Activated CD8-positive, alpha-beta T cell treated with anti-CD3 and anti-CD28 coated beads for 36 hours (primary cell): ENCODE measurements at regions not wholly inside any gene's neighbourhood (a gene's known extent, or its start where the extent isn't known, plus 50 kb on each side); places are given as distances from the start of the nearest gene placed in this dataset.

Experiments used
- ATAC-seq: fragments of 200-7000 bp; cut with Tn5 transposase; one replicate; pipeline ENCODE4 v1.10.0; 2021; ENCODE audit warnings: mild to moderate bottlenecking, moderate library complexity
- CTCF ChIA-PET: fragments of 350-600 bp; sonication (Branson Sonifier 250); formaldehyde crosslinking; loops from one replicate; lab custom pipeline; 2021; ENCODE audit warnings: antibody characterized with exemption; lab: Charles Lee
- POLR2A ChIA-PET: fragments of 350-600 bp; sonication (Branson Sonifier 250); formaldehyde crosslinking; loops from one replicate; lab custom pipeline; 2021; ENCODE audit warnings: antibody characterized with exemption; lab: Charles Lee
- DNase-seq: peaks from one replicate; pipeline ENCODE4 v3.0.0-alpha.2; 2020
- H3K27ac Mint-ChIP-seq: one replicate; pipeline ENCODE4 v1.8.0; 2021; ENCODE audit warnings: mild to moderate bottlenecking, mixed read lengths
- H3K27me3 Mint-ChIP-seq: one replicate; pipeline ENCODE4 v1.8.0; 2021; ENCODE audit warnings: mixed read lengths
- H3K36me3 Mint-ChIP-seq: one replicate; pipeline ENCODE4 v1.8.0; 2021; ENCODE audit warnings: low read depth, mixed read lengths
- H3K4me1 Mint-ChIP-seq: one replicate; pipeline ENCODE4 v1.8.0; 2021; ENCODE audit warnings: low read depth, mixed read lengths
- H3K4me3 Mint-ChIP-seq: one replicate; pipeline ENCODE4 v1.8.0; 2021; ENCODE audit warnings: mild to moderate bottlenecking, moderate library complexity, mixed read lengths
- H3K9me3 Mint-ChIP-seq: one replicate; pipeline ENCODE4 v1.8.0; 2021; ENCODE audit warnings: mixed read lengths
- CTCF ChIP-seq: fragments of 200-600 bp; IDR thresholded peaks from one replicate; pipeline ENCODE4 v1.8.0; 2022; ENCODE audit warnings: antibody characterized with exemption, mild to moderate bottlenecking
- intact Hi-C: fragments of 100-400 bp; cut with micrococcal nuclease; formaldehyde crosslinking; loops from one replicate; pipeline ENCODE4 v1.10.0; 2022

- CTCF ChIA-PET = no interaction called here
- H3K27me3 Mint-ChIP-seq = no peaks in the 10 kb centered on the region
Observed at GRCh38 chr6:140256248-140256647, 881.8 kb upstream of the CITED2 start.

GRCh38 chr6:140253096-140253495 lies 878.6 kb upstream of the CITED2 start:
- no peaks in the 10 kb centered on the region for H3K4me1 Mint-ChIP-seq
- POLR2A ChIA-PET = no interaction called here
- H3K36me3 Mint-ChIP-seq = no peaks in the 10 kb centered on the region
- H3K27ac Mint-ChIP-seq = no peak overlapping the region
- intact Hi-C loops = no loop called here
- no peak for TF ChIP-seq CTCF
- CTCF ChIA-PET = no interaction called here
- H3K27me3 Mint-ChIP-seq = peaks cover 2% of the 10 kb centered on the region
- no peak for DNase-seq
- ATAC-seq = no peak
- H3K9me3 Mint-ChIP-seq = no peaks in the 10 kb centered on the region
- H3K4me3 Mint-ChIP-seq = no peak overlapping the region

More at GRCh38 chr6:140256248-140256647, 881.8 kb upstream of the CITED2 start:
- Mint-ChIP-seq H3K4me1 (no peaks in the 10 kb centered on the region), H3K4me3 (no peak overlapping the region), H3K27ac (no peak overlapping the region), H3K36me3 (no peaks in the 10 kb centered on the region), H3K9me3 (no peaks in the 10 kb centered on the region)
- no peak for TF ChIP-seq CTCF
- intact Hi-C loops = no loop called here
- no peak for DNase-seq
- ATAC-seq = no peak
- POLR2A ChIA-PET = no interaction called here

GRCh38 chr6:140252099-140252498 lies 877.7 kb upstream of the CITED2 start:
- ATAC-seq = no peak

GRCh38 chr6:140245296-140246040 lies 871.0 kb upstream of the CITED2 start:
- no peak overlapping the region for H3K27ac Mint-ChIP-seq
- ChIA-PET CTCF (no interaction called here), POLR2A (no interaction called here)

More at GRCh38 chr6:140252099-140252498, 877.7 kb upstream of the CITED2 start:
- ChIA-PET CTCF (no interaction called here), POLR2A (no interaction called here)
- no peaks in the 10 kb centered on the region for H3K4me1 Mint-ChIP-seq
- H3K27ac Mint-ChIP-seq = no peak overlapping the region
- no peak for TF ChIP-seq CTCF
- intact Hi-C loops = no loop called here
- peaks cover 2% of the 10 kb centered on the region for H3K27me3 Mint-ChIP-seq
- no peaks in the 10 kb centered on the region for H3K9me3 Mint-ChIP-seq
- H3K4me3 Mint-ChIP-seq = no peak overlapping the region
- DNase-seq = no peak
- H3K36me3 Mint-ChIP-seq = no peaks in the 10 kb centered on the region

More at GRCh38 chr6:140245296-140246040, 871.0 kb upstream of the CITED2 start:
- H3K4me1 Mint-ChIP-seq = no peaks in the 10 kb centered on the region
- no peak for ATAC-seq
- H3K4me3 Mint-ChIP-seq = no peak overlapping the region
- no peaks in the 10 kb centered on the region for H3K36me3 Mint-ChIP-seq
- peaks cover 2% of the 10 kb centered on the region for H3K27me3 Mint-ChIP-seq
- no peaks in the 10 kb centered on the region for H3K9me3 Mint-ChIP-seq
- TF ChIP-seq CTCF = no peak
- no peak for DNase-seq
- intact Hi-C loops = no loop called here
